Activated B cell treated with CpG ODN at 0.5 μM for 24 hours (primary cell): ENCODE measurements at regions not wholly inside any gene's neighbourhood (a gene's known extent, or its start where the extent isn't known, plus 50 kb on each side); places are given as distances from the start of the nearest gene placed in this dataset.
A peak's percentile ranks its signal among the peaks of the same experiment; 100 is the strongest.

Experiments
- ATAC-seq: fragments of 200-7000 bp; cut with Tn5 transposase; one replicate; pipeline ENCODE4 v1.10.0; 2021; ENCODE audit warnings: low read depth, mild to moderate bottlenecking, moderate library complexity
- CTCF ChIA-PET: fragments of 350-600 bp; sonication (Branson Sonifier 250); formaldehyde crosslinking; loops from one replicate; lab custom pipeline; 2021; ENCODE audit warnings: antibody characterized with exemption; lab: Charles Lee
- POLR2A ChIA-PET: fragments of 350-600 bp; sonication (Branson Sonifier 250); formaldehyde crosslinking; loops from one replicate; lab custom pipeline; 2021; ENCODE audit warnings: antibody characterized with exemption; lab: Charles Lee
- DNase-seq: peaks from one replicate; pipeline ENCODE4 v3.0.0; 2022
- H3K27ac Mint-ChIP-seq: one replicate; pipeline ENCODE4 v1.8.0; 2020; ENCODE audit warnings: mixed read lengths
- H3K27me3 Mint-ChIP-seq: one replicate; pipeline ENCODE4 v1.8.0; 2021; ENCODE audit warnings: mixed read lengths
- H3K36me3 Mint-ChIP-seq: one replicate; pipeline ENCODE4 v1.8.0; 2021; ENCODE audit warnings: low read depth, mixed read lengths
- H3K4me1 Mint-ChIP-seq: one replicate; pipeline ENCODE4 v1.8.0; 2021; ENCODE audit warnings: mixed read lengths
- H3K4me3 Mint-ChIP-seq: one replicate; pipeline ENCODE4 v1.8.0; 2020; ENCODE audit warnings: mild to moderate bottlenecking, mixed read lengths
- H3K9me3 Mint-ChIP-seq: one replicate; pipeline ENCODE4 v1.8.0; 2020; ENCODE audit warnings: mixed read lengths
- intact Hi-C: fragments of 100-400 bp; cut with micrococcal nuclease; formaldehyde crosslinking; loops from one replicate; pipeline ENCODE4 v1.15.1; 2024
- TF ChIP-seq, protein P1 (sequence below): fragments of 200-600 bp; IDR thresholded peaks from one replicate; pipeline ENCODE4 v1.8.0; 2022; ENCODE audit warnings: antibody characterized with exemption, mild to moderate bottlenecking

DNA sequence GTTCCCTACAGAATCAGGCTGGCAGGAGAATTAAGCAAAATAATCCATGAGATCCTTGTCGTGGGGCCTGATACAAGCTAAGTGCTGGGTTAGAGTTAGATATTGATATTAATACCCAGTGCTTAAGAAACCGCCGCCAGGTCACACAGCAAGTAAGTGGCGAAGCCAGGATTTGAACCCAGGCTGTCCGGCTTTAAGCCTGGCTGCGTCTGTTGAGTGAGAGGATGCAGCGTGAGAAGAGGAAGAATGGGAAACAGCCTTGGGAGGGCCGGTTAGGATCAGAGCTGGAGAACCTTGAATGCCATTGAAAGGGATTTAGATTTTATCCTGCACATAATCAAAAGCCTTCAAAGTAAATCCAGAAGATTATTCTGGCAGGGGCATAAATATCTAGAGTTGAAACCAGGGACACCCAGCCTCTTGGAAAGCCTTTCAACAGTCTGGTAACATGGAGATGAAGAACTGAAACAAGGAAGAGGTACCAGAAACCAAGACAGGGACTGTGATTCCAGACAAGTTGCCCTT lies 64.8 kb upstream of the HELT start:
- CTCF ChIA-PET, result no interaction called here
- TF ChIP-seq, protein P1, sequence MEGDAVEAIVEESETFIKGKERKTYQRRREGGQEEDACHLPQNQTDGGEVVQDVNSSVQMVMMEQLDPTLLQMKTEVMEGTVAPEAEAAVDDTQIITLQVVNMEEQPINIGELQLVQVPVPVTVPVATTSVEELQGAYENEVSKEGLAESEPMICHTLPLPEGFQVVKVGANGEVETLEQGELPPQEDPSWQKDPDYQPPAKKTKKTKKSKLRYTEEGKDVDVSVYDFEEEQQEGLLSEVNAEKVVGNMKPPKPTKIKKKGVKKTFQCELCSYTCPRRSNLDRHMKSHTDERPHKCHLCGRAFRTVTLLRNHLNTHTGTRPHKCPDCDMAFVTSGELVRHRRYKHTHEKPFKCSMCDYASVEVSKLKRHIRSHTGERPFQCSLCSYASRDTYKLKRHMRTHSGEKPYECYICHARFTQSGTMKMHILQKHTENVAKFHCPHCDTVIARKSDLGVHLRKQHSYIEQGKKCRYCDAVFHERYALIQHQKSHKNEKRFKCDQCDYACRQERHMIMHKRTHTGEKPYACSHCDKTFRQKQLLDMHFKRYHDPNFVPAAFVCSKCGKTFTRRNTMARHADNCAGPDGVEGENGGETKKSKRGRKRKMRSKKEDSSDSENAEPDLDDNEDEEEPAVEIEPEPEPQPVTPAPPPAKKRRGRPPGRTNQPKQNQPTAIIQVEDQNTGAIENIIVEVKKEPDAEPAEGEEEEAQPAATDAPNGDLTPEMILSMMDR, result no peak
- H3K4me3 Mint-ChIP-seq, result no peak overlapping the region
- DNase-seq (no peak), ATAC-seq (no peak)
- no peaks in the 10 kb centered on the region for H3K9me3 Mint-ChIP-seq
- no peaks in the 10 kb centered on the region for H3K36me3 Mint-ChIP-seq
- intact Hi-C loops, result no loop called here
- no peak overlapping the region for H3K27ac Mint-ChIP-seq
- H3K4me1 Mint-ChIP-seq, result no peaks in the 10 kb centered on the region
- POLR2A ChIA-PET, result no interaction called here
- H3K27me3 Mint-ChIP-seq, result peaks cover 26% of the 10 kb centered on the region

DNA sequence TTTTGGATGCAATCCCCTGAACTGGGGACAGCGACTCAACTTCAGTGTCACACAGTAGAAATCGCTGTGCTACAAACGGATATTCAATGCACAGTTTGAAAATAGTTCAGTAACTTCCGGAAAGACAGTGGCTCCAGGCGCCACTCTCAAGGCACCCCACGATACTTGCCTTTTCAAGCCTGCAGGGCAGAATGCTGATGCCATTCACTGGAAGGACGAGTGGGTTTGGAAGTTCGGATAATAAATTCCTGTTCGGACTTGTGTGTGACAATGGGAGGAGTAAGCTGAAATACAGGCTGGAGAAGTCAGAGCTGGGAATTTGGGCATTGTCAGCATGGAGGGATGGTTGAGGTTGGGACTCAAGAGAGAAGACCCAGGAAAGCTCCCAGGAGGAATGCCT lies 64.3 kb upstream of the HELT start:
- ATAC-seq (no peak), DNase-seq (no peak)
- Mint-ChIP-seq H3K36me3 (no peaks in the 10 kb centered on the region), H3K27ac (no peak overlapping the region), H3K27me3 (peaks cover 23% of the 10 kb centered on the region), H3K4me3 (no peak overlapping the region), H3K4me1 (no peaks in the 10 kb centered on the region), H3K9me3 (no peaks in the 10 kb centered on the region)
- ChIA-PET POLR2A (no interaction called here), CTCF (no interaction called here)
- TF ChIP-seq, protein P1, result no peak
- intact Hi-C loops, result no loop called here

- Mint-ChIP-seq H3K4me3 (no peak overlapping the region), H3K27ac (no peak overlapping the region), H3K9me3 (no peaks in the 10 kb centered on the region), H3K27me3 (peaks cover 21% of the 10 kb centered on the region), H3K36me3 (no peaks in the 10 kb centered on the region), H3K4me1 (no peaks in the 10 kb centered on the region)
- ATAC-seq (no peak), DNase-seq (no peak)
- intact Hi-C loops, result no loop called here
- TF ChIP-seq, protein P1, result no peak
- ChIA-PET POLR2A (no interaction called here), CTCF (no interaction called here)
Measured at GRCh38 chr4:184954482-184954881, 63.8 kb upstream of the HELT start.

- no peaks in the 10 kb centered on the region for H3K9me3 Mint-ChIP-seq
- no peak overlapping the region for H3K4me3 Mint-ChIP-seq
- DNase-seq, result no peak
- intact Hi-C loops, result no loop called here
- no peak for ATAC-seq
- H3K27me3 Mint-ChIP-seq, result peaks cover 15% of the 10 kb centered on the region
- TF ChIP-seq, protein P1, result no peak
- no peaks in the 10 kb centered on the region for H3K36me3 Mint-ChIP-seq
- POLR2A ChIA-PET, result interaction anchor here (0.7 kb wide), 1 partner anchor 19 kb away, joined by 5 read pairs; no protein-coding TSS in a partner anchor
- no peaks in the 10 kb centered on the region for H3K4me1 Mint-ChIP-seq
- H3K27ac Mint-ChIP-seq, result no peak overlapping the region
- CTCF ChIA-PET, result no interaction called here
Measured at GRCh38 chr4:184955116-184955515, 63.2 kb upstream of the HELT start.

GRCh38 chr4:184955636-184956035 lies 62.7 kb upstream of the HELT start:
- no peak overlapping the region for H3K4me3 Mint-ChIP-seq
- H3K9me3 Mint-ChIP-seq, result no peaks in the 10 kb centered on the region
- H3K27me3 Mint-ChIP-seq, result peaks cover 13% of the 10 kb centered on the region
- TF ChIP-seq, protein P1, result no peak
- ChIA-PET CTCF (no interaction called here), POLR2A (interaction anchor here (0.7 kb wide), 1 partner anchor 19 kb away, joined by 5 read pairs; no protein-coding TSS in a partner anchor)
- DNase-seq (no peak), ATAC-seq (peak; percentile 71)
- no peak overlapping the region for H3K27ac Mint-ChIP-seq
- no peaks in the 10 kb centered on the region for H3K36me3 Mint-ChIP-seq
- intact Hi-C loops, result no loop called here
- H3K4me1 Mint-ChIP-seq, result no peaks in the 10 kb centered on the region
